Sigmoid colon (tissue), 4 donors: ENCODE measurements at regions not wholly inside any gene's neighbourhood (a gene's known extent, or its start where the extent isn't known, plus 50 kb on each side); places are given as distances from the start of the nearest gene placed in this dataset.

ENCODE experiments used
- POLR2A ChIP-seq, 2 donors: fragments of 450-650 bp; IDR thresholded peaks; one replicate each; pipeline ENCODE4 v1.6.1; 2016; ENCODE audit warnings: antibody characterized with exemption in 2 of 2, mild to moderate bottlenecking in 2 of 2, moderate library complexity in 2 of 2
- POLR2AphosphoS5 ChIP-seq, 4 donors: sonication (generic); formaldehyde crosslinking; IDR thresholded peaks; one replicate each; pipeline ENCODE4 v1.6.1; 2017; ENCODE audit warnings: antibody characterized with exemption in 4 of 4

GRCh38 chr3:182717216-182717615 is 76.1 kb upstream of the ATP11B start:
- TF ChIP-seq POLR2A (IDR thresholded peaks at IDR 0.05) (no peak), POLR2AphosphoS5 (IDR thresholded peaks at IDR 0.05) (no peak)
